Vagina (tissue), 2 donors: ENCODE measurements at regions not wholly inside any gene's neighbourhood (a gene's known extent, or its start where the extent isn't known, plus 50 kb on each side); places are given as distances from the start of the nearest gene placed in this dataset.

Experiments
- CTCF ChIP-seq, 3 experiments: fragments of 450-650 bp in 2 of 3; fragments of 200-600 bp in 1 of 3; sonication (generic) in 1 of 3; IDR thresholded peaks; one replicate each; pipeline ENCODE4 v1.5.1; 2017 to 2019; ENCODE audit warnings: antibody characterized with exemption in 3 of 3, mild to moderate bottlenecking in 2 of 3, moderate library complexity in 2 of 3
- POLR2AphosphoS5 ChIP-seq, 2 donors: sonication (generic); formaldehyde crosslinking; IDR thresholded peaks; one replicate each; pipeline ENCODE4 v1.9.0; 2017; ENCODE audit warnings: antibody characterized with exemption in 2 of 2, mild to moderate bottlenecking in 2 of 2, low read depth in 1 of 2; ENCODE audit not compliant: insufficient read depth in 1 of 2

DNA sequence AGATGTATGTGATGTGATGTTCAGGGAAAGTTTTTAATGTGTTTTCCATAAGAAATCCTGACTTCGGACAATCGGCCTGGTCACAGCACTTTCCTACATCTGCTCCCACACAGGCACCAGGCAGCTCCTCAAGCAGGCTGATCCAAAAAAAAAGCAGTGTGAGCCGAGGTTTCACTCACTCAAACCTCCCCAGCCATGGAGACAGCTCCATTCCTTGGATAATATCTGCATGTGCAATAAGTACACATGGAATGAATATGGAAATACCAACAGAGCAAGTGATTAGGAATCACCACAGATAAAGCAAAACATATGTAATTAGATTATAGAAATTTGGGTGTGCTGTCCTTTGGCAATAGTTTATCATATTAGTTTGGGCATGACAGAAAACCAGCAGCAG lies 88.8 kb upstream of the API5 start:
- TF ChIP-seq CTCF (IDR thresholded peaks at IDR 0.05) (no peak), POLR2AphosphoS5 (IDR thresholded peaks at IDR 0.05; ENCODE audit: insufficient read depth in 1 of 2, low read depth in 1 of 2) (no peak)
